ENCODE measurements at regions not wholly inside any gene's neighbourhood (a gene's known extent, or its start where the extent isn't known, plus 50 kb on each side); places are given as distances from the start of the nearest gene placed in this dataset.

GRCh38 chr6:14031516-14031915 is 86.1 kb upstream of the CD83 start:
- DNase-seq = no peak

GRCh38 chr6:14035071-14035847 is 82.3 kb upstream of the CD83 start:
- no peak for DNase-seq

- DNase-seq = no peak
Measured at GRCh38 chr6:14035874-14036273, 81.7 kb upstream of the CD83 start.

- DNase-seq = no peak
Measured at GRCh38 chr6:14036911-14037310, 80.7 kb upstream of the CD83 start.

- no peak for DNase-seq
Measured at GRCh38 chr6:14037402-14038277, 79.9 kb upstream of the CD83 start.

GRCh38 chr6:14038467-14039437 is 78.8 kb upstream of the CD83 start:
- DNase-seq = peak; percentile 42

GRCh38 chr6:14040042-14040441 is 77.5 kb upstream of the CD83 start:
- DNase-seq = no peak

- DNase-seq = no peak
Measured at GRCh38 chr6:14046476-14047068, 71.0 kb upstream of the CD83 start.

- DNase-seq = no peak
Measured at GRCh38 chr6:14047151-14047740, 70.3 kb upstream of the CD83 start.

GRCh38 chr6:14048837-14049236 is 68.7 kb upstream of the CD83 start:
- DNase-seq = no peak

- no peak for DNase-seq
Measured at GRCh38 chr6:14051355-14051754, 66.2 kb upstream of the CD83 start.

GRCh38 chr6:14053811-14054210 is 63.8 kb upstream of the CD83 start:
- no peak for DNase-seq

- DNase-seq = no peak
Measured at GRCh38 chr6:14055541-14055940, 62.0 kb upstream of the CD83 start.

GRCh38 chr6:14058029-14058695 is 59.4 kb upstream of the CD83 start:
- DNase-seq = no peak

- DNase-seq = no peak
Measured at GRCh38 chr6:14058735-14059134, 58.8 kb upstream of the CD83 start.

- DNase-seq = no peak
Measured at GRCh38 chr6:14059791-14060436, 57.7 kb upstream of the CD83 start.

GRCh38 chr6:14060971-14061370 is 56.6 kb upstream of the CD83 start:
- DNase-seq = no peak

- no peak for DNase-seq
Measured at GRCh38 chr6:14061643-14062042, 55.9 kb upstream of the CD83 start.

GRCh38 chr6:14062345-14063029 is 55.1 kb upstream of the CD83 start:
- DNase-seq = no peak

Data from renal pelvis (tissue), 1 donor.